DND-41 (cell line): ENCODE measurements at regions not wholly inside any gene's neighbourhood (a gene's known extent, or its start where the extent isn't known, plus 50 kb on each side); places are given as distances from the start of the nearest gene placed in this dataset.

Experiments used
- ATAC-seq: fragments of 200-7000 bp; cut with Tn5 transposase; 3 replicates; pipeline ENCODE4 v1.9.1; 2021; ENCODE audit warnings: low read depth; ENCODE audit not compliant: insufficient read depth
- DNase-seq: peaks from one replicate; pipeline ENCODE4 v3.0.0-alpha.2; 2020
- H2AFZ ChIP-seq: 2 replicates; pipeline ENCODE4 v1.6.0; 2012; ENCODE audit warnings: low read depth, low read length
- H3K27ac ChIP-seq: 2 replicates; pipeline ENCODE4 v1.5.1; 2012; ENCODE audit warnings: low read length, inconsistent platforms
- H3K27me3 ChIP-seq: fragments of 200-600 bp; sonication (generic); 2 replicates; pipeline ENCODE4 v1.6.0; 2012; ENCODE audit warnings: low read length, mild to moderate bottlenecking, inconsistent platforms; ENCODE audit not compliant: insufficient read depth, poor library complexity
- H3K36me3 ChIP-seq: 2 replicates; pipeline ENCODE4 v1.5.1; 2012; ENCODE audit warnings: low read length, inconsistent platforms; ENCODE audit not compliant: insufficient read depth
- H3K4me1 ChIP-seq: 2 replicates; pipeline ENCODE4 v1.5.1; 2012; ENCODE audit warnings: mild to moderate bottlenecking, low read length; ENCODE audit not compliant: insufficient read depth
- H3K4me2 ChIP-seq: 2 replicates; pipeline ENCODE4 v1.6.0; 2012; ENCODE audit warnings: mild to moderate bottlenecking, moderate library complexity, low read length, inconsistent platforms; ENCODE audit not compliant: insufficient read depth
- H3K4me3 ChIP-seq, 2 experiments: fragments of 200-600 bp in 1 of 2; shearing (Covaris generic) in 1 of 2; 2 replicates each; pipeline ENCODE4 v1.5.1; 2012 to 2016; ENCODE audit warnings: inconsistent platforms in 2 of 2, low read length in 2 of 2, mild to moderate bottlenecking in 2 of 2, low read depth in 1 of 2, moderate library complexity in 1 of 2
- H3K79me2 ChIP-seq: 2 replicates; pipeline ENCODE4 v1.6.0; 2012; ENCODE audit warnings: low read length, inconsistent platforms; ENCODE audit not compliant: insufficient read depth
- H3K9ac ChIP-seq: 2 replicates; pipeline ENCODE4 v1.6.0; 2012; ENCODE audit warnings: low read depth, mild to moderate bottlenecking, inconsistent platforms, low read length, moderate library complexity
- H3K9me3 ChIP-seq: 2 replicates; pipeline ENCODE4 v1.5.1; 2012; ENCODE audit warnings: low read length, moderate library complexity, mild to moderate bottlenecking, inconsistent platforms; ENCODE audit not compliant: insufficient read depth, severe bottlenecking
- H4K20me1 ChIP-seq: 2 replicates; pipeline ENCODE4 v1.6.0; 2012; ENCODE audit warnings: low read length; ENCODE audit not compliant: insufficient read depth
- EZH2 ChIP-seq: IDR thresholded peaks from 3 replicates; pipeline ENCODE4 v1.6.1; 2012; ENCODE audit warnings: borderline replicate concordance, low read depth, mild to moderate bottlenecking, moderate library complexity, low read length, inconsistent platforms; ENCODE audit not compliant: severe bottlenecking
- TF ChIP-seq, protein P1 (sequence below): IDR thresholded peaks from 2 replicates; pipeline ENCODE4 v1.5.1; 2012; ENCODE audit warnings: borderline replicate concordance, low read length, moderate library complexity, mild to moderate bottlenecking; ENCODE audit not compliant: poor library complexity, severe bottlenecking; ENCODE audit errors: extremely low read depth

GRCh38 chr7:116399819-116400218, 99.7 kb upstream of the CAV2 start:
- Histone ChIP-seq H3K4me3 (no peak overlapping the region), H2AFZ (no peak overlapping the region), H3K4me1 (no peaks in the 10 kb centered on the region), H3K9ac (no peak overlapping the region), H3K27ac (no peak overlapping the region), H3K27me3 (peaks cover 5% of the 10 kb centered on the region), H3K36me3 (no peaks in the 10 kb centered on the region), H3K79me2 (no peaks in the 10 kb centered on the region), H4K20me1 (no peaks in the 10 kb centered on the region), H3K4me2 (no peak overlapping the region), H3K9me3 (no peaks in the 10 kb centered on the region)
- no peak for TF ChIP-seq EZH2
- TF ChIP-seq, protein P1, sequence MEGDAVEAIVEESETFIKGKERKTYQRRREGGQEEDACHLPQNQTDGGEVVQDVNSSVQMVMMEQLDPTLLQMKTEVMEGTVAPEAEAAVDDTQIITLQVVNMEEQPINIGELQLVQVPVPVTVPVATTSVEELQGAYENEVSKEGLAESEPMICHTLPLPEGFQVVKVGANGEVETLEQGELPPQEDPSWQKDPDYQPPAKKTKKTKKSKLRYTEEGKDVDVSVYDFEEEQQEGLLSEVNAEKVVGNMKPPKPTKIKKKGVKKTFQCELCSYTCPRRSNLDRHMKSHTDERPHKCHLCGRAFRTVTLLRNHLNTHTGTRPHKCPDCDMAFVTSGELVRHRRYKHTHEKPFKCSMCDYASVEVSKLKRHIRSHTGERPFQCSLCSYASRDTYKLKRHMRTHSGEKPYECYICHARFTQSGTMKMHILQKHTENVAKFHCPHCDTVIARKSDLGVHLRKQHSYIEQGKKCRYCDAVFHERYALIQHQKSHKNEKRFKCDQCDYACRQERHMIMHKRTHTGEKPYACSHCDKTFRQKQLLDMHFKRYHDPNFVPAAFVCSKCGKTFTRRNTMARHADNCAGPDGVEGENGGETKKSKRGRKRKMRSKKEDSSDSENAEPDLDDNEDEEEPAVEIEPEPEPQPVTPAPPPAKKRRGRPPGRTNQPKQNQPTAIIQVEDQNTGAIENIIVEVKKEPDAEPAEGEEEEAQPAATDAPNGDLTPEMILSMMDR, result no peak
- DNase-seq, result no peak
- ATAC-seq, result no peak

- no peaks in the 10 kb centered on the region for H3K36me3 ChIP-seq
- H3K9me3 ChIP-seq, result no peaks in the 10 kb centered on the region
- H3K4me3 ChIP-seq, result no peak overlapping the region
- no peak for ATAC-seq
- H3K4me2 ChIP-seq, result no peak overlapping the region
- peaks cover 5% of the 10 kb centered on the region for H3K27me3 ChIP-seq
- no peak for DNase-seq
- H4K20me1 ChIP-seq, result no peaks in the 10 kb centered on the region
- no peaks in the 10 kb centered on the region for H3K79me2 ChIP-seq
- H3K4me1 ChIP-seq, result no peaks in the 10 kb centered on the region
- H3K27ac ChIP-seq, result no peak overlapping the region
- H3K9ac ChIP-seq, result no peak overlapping the region
- no peak overlapping the region for H2AFZ ChIP-seq
- TF ChIP-seq, protein P1, result no peak
- TF ChIP-seq EZH2, result no peak
These were observed 99.0 kb upstream of the CAV2 start for GRCh38 chr7:116400522-116400921.

GRCh38 chr7:116401711-116402110, 97.8 kb upstream of the CAV2 start:
- Histone ChIP-seq H2AFZ (no peak overlapping the region), H3K36me3 (no peaks in the 10 kb centered on the region), H3K4me3 (no peak overlapping the region), H4K20me1 (no peaks in the 10 kb centered on the region), H3K27ac (no peak overlapping the region), H3K4me1 (no peaks in the 10 kb centered on the region), H3K27me3 (peaks cover 5% of the 10 kb centered on the region), H3K79me2 (no peaks in the 10 kb centered on the region), H3K9me3 (no peaks in the 10 kb centered on the region), H3K9ac (no peak overlapping the region), H3K4me2 (no peak overlapping the region)
- no peak for TF ChIP-seq EZH2
- TF ChIP-seq, protein P1, result no peak
- ATAC-seq, result no peak
- no peak for DNase-seq

GRCh38 chr7:116403265-116403664, 96.3 kb upstream of the CAV2 start:
- H3K79me2 ChIP-seq, result no peaks in the 10 kb centered on the region
- no peak overlapping the region for H3K9ac ChIP-seq
- TF ChIP-seq EZH2, result no peak
- TF ChIP-seq, protein P1, result no peak
- DNase-seq (no peak), ATAC-seq (no peak)
- no peaks in the 10 kb centered on the region for H4K20me1 ChIP-seq
- no peak overlapping the region for H3K4me3 ChIP-seq
- no peaks in the 10 kb centered on the region for H3K4me1 ChIP-seq
- no peak overlapping the region for H3K4me2 ChIP-seq
- no peak overlapping the region for H3K27ac ChIP-seq
- peaks cover 5% of the 10 kb centered on the region for H3K27me3 ChIP-seq
- H2AFZ ChIP-seq, result no peak overlapping the region
- H3K36me3 ChIP-seq, result no peaks in the 10 kb centered on the region
- H3K9me3 ChIP-seq, result no peaks in the 10 kb centered on the region
